Stimulated activated effector memory CD8-positive, alpha-beta T cell treated with anti-CD3 and anti-CD28 coated beads, Interleukin-12 subunit alpha, Interleukin-12 subunit beta, amount 100 ng/mL, for 72 hours (primary cell): ENCODE measurements at regions not wholly inside any gene's neighbourhood (a gene's known extent, or its start where the extent isn't known, plus 50 kb on each side); places are given as distances from the start of the nearest gene placed in this dataset.
A peak's percentile ranks its signal among the peaks of the same experiment; 100 is the strongest.

Experiments
- ATAC-seq: fragments of 150-1000 bp; cut with Tn5 transposase; 2 replicates; pipeline ENCODE4 v1.10.0; 2021
- DNase-seq, 2 donors: peaks; one replicate each; pipeline ENCODE4 v3.0.0; 2021 to 2022; ENCODE audit warnings: low spot score in 2 of 2
- H3K27ac Mint-ChIP-seq: one replicate; pipeline ENCODE4 v1.8.0; 2022; ENCODE audit warnings: mild to moderate bottlenecking, mixed read lengths
- H3K36me3 Mint-ChIP-seq: one replicate; pipeline ENCODE4 v1.8.0; 2022; ENCODE audit warnings: mild to moderate bottlenecking, mixed read lengths
- H3K4me1 Mint-ChIP-seq: one replicate; pipeline ENCODE4 v1.8.0; 2022; ENCODE audit warnings: mixed read lengths
- H3K4me3 Mint-ChIP-seq: one replicate; pipeline ENCODE4 v1.8.0; 2022; ENCODE audit warnings: mild to moderate bottlenecking, mixed read lengths
- H3K9me3 Mint-ChIP-seq: one replicate; pipeline ENCODE4 v1.8.0; 2022; ENCODE audit warnings: mixed read lengths

DNA sequence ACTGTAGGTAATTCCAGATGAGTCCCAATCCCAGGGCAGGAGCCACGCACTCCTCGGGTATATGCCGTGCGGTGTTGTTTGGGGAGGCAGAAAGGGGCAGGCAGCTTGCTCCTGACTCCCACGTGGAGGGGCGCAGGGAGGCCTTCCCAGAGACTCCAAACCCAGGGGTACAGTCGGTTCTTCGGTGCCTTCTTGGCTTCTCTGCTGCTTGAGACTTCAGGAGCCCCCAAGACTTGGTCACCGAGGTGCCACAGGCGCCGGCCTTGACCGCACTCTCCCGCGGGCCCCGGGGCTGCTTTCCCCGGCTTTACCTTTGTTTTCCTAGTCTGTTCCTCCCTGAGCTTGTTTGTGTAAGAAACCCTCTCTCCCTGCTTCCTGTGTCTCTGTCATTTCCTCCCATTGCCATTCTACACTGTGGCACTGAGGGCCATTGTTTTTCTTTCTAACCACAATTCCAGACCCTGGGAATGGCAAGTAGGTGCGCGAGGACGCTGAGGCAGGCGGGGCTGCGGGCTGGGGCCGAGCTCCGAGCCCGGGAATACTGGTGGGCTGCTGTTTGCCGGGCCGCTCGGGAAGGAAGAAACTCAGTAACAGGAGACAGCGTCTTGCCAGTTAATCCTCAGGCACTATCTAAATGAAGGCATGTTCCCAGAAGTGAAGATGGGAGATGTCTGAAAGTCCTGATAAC lies 215.6 kb upstream of the HEY2 start:
- H3K27ac Mint-ChIP-seq, result no peak overlapping the region

DNA sequence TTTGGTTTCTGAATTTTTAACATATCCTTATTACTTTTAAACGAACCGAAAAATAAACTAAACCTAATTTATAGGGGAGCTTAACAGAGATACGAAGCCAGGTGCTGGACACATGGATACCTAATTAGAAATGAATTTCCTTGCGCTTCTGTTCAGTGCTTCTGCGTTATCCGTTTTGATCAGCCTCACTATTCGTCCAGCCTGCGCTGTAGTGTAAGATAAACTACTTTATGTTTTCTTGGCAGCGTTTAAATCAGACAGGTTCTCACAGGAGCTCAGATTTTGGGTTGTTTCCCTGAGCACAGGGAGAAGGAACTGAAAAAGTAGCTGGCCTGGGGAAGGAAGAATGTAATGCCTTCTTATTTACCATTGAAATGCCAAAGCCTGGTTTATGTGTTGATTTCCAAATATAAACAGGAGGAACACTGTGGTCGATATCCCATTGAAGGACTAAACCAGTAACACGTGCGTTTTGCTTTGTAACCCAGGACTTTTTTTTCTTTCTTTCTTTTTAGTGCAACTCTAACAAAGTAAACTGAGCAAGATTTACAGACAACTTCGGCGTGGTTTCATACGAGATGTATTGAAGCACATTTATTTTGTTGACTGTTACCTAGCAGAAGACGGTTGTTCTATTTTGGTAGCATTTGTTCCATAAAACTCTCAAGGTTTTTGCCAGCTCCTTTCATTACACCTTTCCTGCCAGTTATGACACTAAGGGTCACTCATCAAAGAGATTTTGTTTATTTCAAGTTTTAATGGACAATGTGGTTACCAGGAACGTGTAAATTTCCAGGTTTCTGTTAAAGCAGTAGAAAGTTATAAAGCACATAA lies 214.8 kb upstream of the HEY2 start:
- H3K27ac Mint-ChIP-seq, result no peak overlapping the region
- DNase-seq, result no peak
- H3K4me3 Mint-ChIP-seq, result no peak overlapping the region
- no peaks in the 10 kb centered on the region for H3K9me3 Mint-ChIP-seq
- no peak for ATAC-seq
- H3K4me1 Mint-ChIP-seq, result no peaks in the 10 kb centered on the region
- no peaks in the 10 kb centered on the region for H3K36me3 Mint-ChIP-seq

More for the DNA sequence above, 215.6 kb upstream of the HEY2 start:
- Mint-ChIP-seq H3K36me3 (no peaks in the 10 kb centered on the region), H3K9me3 (no peaks in the 10 kb centered on the region), H3K4me1 (no peaks in the 10 kb centered on the region), H3K4me3 (no peak overlapping the region)
- no peak for DNase-seq
- ATAC-seq, result no peak

DNA sequence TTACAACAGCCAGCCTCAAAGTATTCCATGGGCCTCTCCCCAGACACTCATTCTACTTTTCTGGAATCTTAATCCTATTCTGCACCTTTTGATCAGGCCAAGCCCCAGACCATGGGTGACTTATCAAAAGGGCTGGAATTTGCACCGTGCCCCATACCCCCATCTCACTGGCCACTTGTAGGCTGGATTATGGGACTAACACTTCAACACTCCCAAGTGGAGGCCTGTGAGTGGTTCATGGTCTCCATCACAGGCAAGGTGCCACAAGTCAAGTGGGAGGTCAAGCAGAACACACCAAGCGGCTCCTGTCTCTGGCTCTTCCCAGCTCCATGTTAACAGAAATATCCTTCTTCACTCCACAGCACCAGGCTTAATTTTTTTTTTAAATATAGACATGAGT lies 212.3 kb upstream of the HEY2 start:
- Mint-ChIP-seq H3K9me3 (no peaks in the 10 kb centered on the region), H3K27ac (no peak overlapping the region), H3K4me3 (no peak overlapping the region), H3K4me1 (no peaks in the 10 kb centered on the region), H3K36me3 (no peaks in the 10 kb centered on the region)
- DNase-seq (no peak), ATAC-seq (no peak)

DNA sequence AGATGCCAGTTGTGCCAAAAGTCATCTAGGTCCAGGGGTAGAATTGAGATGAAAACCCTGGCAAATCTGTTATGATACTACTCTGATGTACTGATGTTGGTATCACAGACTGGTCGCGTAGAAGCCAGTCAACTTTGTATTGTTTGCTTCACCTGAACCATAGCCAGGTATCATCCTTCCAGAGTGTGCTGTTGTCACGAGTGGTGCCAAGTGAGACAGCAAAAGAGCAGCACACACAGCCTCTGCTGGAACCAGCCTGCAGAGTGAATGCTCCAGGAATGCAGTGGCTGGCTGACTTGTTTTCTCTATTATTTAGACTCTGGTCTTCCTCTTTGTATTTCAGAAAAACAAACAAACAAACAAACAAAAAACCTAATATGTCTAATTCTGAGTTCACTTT lies 209.5 kb upstream of the HEY2 start:
- Mint-ChIP-seq H3K27ac (no peak overlapping the region), H3K4me1 (no peaks in the 10 kb centered on the region), H3K4me3 (no peak overlapping the region), H3K9me3 (no peaks in the 10 kb centered on the region), H3K36me3 (no peaks in the 10 kb centered on the region)
- ATAC-seq, result no peak
- DNase-seq, result no peak

DNA sequence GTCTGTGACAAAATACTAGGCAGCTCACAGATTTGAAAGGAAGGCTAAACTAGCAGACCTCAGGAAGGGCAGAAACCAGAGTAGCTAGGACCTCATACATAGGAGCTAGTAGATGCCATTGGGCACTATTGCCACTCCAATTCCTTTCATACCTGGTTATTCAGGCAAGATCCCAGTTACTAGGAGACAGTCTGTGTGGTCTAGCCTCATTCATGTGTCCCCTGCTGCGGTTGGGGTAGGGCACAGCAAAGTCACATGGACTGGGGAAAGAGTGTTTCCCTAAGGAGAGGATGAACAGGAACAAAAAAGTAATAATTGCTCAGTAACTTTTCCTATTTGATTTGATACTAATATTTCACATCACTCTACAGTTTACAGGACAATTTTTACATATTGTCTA lies 204.6 kb upstream of the HEY2 start:
- Mint-ChIP-seq H3K9me3 (no peaks in the 10 kb centered on the region), H3K4me1 (no peaks in the 10 kb centered on the region), H3K36me3 (no peaks in the 10 kb centered on the region), H3K4me3 (no peak overlapping the region), H3K27ac (no peak overlapping the region)
- no peak for ATAC-seq
- no peak for DNase-seq

DNA sequence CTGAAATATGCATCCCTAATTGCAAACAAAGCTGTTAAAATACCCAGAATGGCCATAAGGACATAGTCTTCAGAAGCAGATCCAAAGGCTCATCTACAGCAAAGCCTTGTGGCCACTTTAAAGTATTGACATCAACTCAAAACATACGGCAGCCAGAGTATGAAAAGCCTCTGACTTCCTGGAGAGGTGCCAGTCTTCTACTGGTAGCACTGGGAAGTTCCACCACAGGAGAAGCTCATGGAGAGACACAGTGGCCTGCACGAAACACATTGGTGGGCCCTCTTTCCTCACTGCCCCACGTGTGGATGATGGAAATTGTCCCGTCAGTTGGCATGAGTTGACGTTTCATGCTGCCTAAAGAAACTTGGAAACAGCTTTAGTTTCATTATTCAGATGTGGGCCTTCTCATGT lies 202.6 kb upstream of the HEY2 start:
- no peak for DNase-seq
- H3K4me3 Mint-ChIP-seq, result no peak overlapping the region
- no peak overlapping the region for H3K27ac Mint-ChIP-seq
- no peaks in the 10 kb centered on the region for H3K9me3 Mint-ChIP-seq
- H3K36me3 Mint-ChIP-seq, result no peaks in the 10 kb centered on the region
- ATAC-seq, result no peak
- no peaks in the 10 kb centered on the region for H3K4me1 Mint-ChIP-seq

DNA sequence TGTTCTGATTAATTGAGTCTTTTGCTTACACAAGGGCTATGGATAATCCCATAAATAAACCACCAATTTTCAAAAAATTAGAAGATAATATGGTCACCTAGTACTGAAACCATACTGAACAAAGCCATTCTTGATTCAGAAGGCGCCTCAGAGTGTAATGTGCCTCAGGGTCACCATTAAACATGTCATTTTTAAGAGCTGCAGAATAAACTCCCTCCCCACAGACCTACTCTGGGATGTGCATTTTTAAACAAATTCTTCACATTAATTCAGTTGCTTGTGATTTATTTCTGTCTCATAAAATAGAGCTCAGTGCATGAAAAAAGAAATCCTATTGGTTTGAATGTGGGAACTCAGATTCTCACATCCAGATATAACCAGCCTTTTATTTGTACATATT lies 202.1 kb upstream of the HEY2 start:
- Mint-ChIP-seq H3K4me3 (no peak overlapping the region), H3K36me3 (no peaks in the 10 kb centered on the region)

DNA sequence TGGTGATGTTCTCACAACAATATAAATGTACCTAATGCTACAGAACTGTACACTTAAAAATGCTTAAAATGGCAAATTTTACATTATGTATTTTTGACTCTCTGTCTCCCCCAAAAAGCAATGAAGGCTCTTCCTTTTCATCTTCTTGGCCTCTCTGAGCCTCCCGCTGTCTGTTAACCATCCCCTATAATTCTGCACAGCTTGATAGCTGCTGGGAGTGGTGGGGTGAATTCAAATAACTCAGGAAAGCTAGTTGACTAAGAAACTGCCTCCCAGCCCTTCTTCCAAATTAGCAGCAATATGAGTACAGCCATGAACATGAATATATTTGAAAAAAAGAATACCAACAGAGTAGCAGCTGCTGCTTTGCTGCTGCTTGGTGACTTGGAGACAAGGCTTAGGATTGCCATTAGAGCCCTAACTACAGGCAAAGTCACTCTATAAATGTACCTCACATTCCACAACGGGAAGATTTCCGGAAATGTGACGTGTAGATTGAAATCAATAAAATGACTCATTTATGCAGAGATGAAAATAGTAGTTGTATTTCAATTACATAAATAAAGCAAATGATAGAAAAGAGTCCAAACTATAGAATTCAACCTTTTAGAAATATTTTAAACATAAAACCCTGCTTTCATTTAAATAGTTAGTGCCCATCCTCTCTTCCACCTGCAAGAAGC lies 200.1 kb upstream of the HEY2 start:
- H3K36me3 Mint-ChIP-seq, result no peaks in the 10 kb centered on the region
- H3K9me3 Mint-ChIP-seq, result no peaks in the 10 kb centered on the region
- DNase-seq, result no peak
- no peak overlapping the region for H3K4me3 Mint-ChIP-seq
- no peak for ATAC-seq
- H3K4me1 Mint-ChIP-seq, result no peaks in the 10 kb centered on the region
- no peak overlapping the region for H3K27ac Mint-ChIP-seq

More for the DNA sequence above, 202.1 kb upstream of the HEY2 start:
- no peaks in the 10 kb centered on the region for H3K4me1 Mint-ChIP-seq
- no peak overlapping the region for H3K27ac Mint-ChIP-seq
- DNase-seq, result no peak
- H3K9me3 Mint-ChIP-seq, result no peaks in the 10 kb centered on the region
- no peak for ATAC-seq

DNA sequence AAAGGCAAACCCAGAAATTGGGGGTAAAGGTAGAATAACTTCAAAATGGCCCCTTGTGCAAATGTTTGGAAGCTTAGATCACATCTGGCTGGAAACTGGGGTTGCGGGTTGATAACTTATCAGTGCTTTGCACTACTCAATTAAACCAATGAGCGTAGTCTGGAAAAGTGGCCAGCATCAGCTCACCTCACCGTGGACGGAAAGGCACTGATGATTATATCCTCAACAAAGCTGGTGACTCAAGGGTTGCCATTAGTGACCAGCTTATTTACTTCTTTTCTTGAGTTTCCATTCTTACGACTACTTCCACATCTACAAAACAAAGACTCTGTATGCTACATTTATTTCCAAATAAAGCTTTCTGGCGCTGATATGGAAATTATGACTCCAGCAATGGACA lies 198.5 kb upstream of the HEY2 start:
- DNase-seq (no peak), ATAC-seq (no peak)
- Mint-ChIP-seq H3K36me3 (no peaks in the 10 kb centered on the region), H3K4me3 (no peak overlapping the region), H3K4me1 (no peaks in the 10 kb centered on the region), H3K27ac (no peak overlapping the region), H3K9me3 (no peaks in the 10 kb centered on the region)

DNA sequence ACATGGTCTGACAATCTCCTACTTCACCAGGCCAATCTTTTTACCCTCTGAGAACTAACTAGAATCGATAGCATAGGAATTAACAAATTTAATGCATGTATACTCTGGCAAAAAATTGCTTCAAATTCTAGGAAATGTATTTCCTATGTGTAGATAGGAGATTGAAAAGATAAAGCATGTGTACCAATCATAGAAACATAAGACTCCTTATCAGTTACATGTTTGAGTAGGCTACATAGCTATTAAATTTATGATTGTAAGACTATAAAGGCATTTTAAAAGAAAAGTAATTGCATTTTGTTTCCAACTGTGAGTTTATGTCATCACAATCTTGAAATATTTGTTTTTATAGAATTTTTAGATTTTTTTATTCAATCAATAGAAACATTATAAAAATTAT lies 196.6 kb upstream of the HEY2 start:
- Mint-ChIP-seq H3K4me3 (no peak overlapping the region), H3K4me1 (no peaks in the 10 kb centered on the region), H3K36me3 (no peaks in the 10 kb centered on the region), H3K27ac (no peak overlapping the region), H3K9me3 (no peaks in the 10 kb centered on the region)
- DNase-seq (no peak), ATAC-seq (no peak)

DNA sequence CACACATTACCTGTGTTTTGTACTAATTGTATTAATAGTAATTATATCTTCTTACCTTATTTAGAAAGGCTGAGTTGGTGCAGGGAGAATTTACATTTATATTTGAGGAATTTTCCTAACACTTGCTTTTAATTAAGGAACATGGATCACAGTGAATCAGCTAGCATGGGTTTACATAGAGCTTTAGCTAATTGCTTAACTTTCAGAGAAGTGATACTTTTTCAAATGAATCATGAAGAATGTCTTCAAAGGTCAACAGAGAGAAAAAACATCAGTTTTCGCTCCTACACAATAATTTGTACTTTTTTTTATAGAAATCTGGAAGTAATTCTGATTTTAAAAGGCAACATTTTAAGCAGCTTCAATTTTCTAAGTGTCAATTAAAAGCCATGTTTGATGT lies 195.0 kb upstream of the HEY2 start:
- H3K4me3 Mint-ChIP-seq, result no peak overlapping the region
- no peaks in the 10 kb centered on the region for H3K36me3 Mint-ChIP-seq
- H3K4me1 Mint-ChIP-seq, result no peaks in the 10 kb centered on the region
- H3K9me3 Mint-ChIP-seq, result no peaks in the 10 kb centered on the region
- ATAC-seq (no peak), DNase-seq (no peak)
- H3K27ac Mint-ChIP-seq, result no peak overlapping the region

DNA sequence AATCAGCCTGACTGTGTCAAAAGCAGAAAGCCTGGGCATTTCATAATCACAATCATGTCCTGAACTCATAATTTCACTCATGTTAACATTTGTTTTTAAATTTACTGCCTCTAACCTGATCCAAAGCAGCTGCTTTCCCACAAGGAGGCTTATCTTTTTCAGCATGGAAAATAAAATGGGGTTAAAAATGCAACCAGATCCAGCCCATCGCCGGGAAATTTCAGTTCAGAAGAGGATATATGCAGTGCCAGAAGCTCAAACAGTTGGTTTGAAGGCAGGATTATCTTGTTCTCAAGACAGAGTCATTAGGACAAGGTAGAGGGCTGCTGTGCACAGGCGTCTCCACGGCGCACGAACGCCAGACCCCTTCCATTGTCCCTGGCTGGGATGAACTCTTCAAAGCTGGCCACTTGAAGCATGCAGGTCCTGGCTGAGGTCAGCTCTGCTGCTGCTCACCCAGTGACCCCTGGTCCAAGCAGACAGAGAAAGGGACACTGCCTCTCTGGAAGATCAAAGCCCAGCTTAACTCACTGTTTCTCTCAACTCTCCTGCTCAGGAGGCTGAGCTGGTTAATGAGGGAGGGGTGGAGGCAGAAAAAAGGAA lies 191.1 kb upstream of the HEY2 start:
- Mint-ChIP-seq H3K4me1 (no peaks in the 10 kb centered on the region), H3K4me3 (no peak overlapping the region), H3K9me3 (no peaks in the 10 kb centered on the region), H3K27ac (no peak overlapping the region), H3K36me3 (no peaks in the 10 kb centered on the region)
- peak; percentile 28 for ATAC-seq
- no peak for DNase-seq

DNA sequence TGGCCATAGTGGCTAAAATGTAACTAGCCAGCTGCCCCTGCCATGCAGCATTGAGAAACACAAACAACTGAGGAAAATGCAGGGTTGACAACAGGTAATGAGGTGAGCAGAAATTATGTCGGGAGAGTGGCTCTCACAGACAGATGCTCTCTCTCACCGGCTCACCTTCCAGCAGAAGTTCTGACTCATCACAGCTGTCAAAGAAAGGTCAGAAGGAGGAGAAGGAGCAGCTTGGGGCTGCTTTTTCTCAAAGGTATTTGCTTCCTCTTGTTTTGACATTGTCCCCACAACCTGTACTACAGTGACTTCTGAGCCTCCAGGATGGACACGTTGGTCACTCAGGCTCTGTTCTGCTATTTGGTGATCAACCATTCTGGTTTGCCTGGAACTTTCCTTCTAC lies 190.5 kb upstream of the HEY2 start:
- Mint-ChIP-seq H3K27ac (no peak overlapping the region), H3K9me3 (no peaks in the 10 kb centered on the region), H3K36me3 (no peaks in the 10 kb centered on the region), H3K4me3 (no peak overlapping the region), H3K4me1 (no peaks in the 10 kb centered on the region)
- ATAC-seq, result peak; percentile 39
- no peak for DNase-seq

DNA sequence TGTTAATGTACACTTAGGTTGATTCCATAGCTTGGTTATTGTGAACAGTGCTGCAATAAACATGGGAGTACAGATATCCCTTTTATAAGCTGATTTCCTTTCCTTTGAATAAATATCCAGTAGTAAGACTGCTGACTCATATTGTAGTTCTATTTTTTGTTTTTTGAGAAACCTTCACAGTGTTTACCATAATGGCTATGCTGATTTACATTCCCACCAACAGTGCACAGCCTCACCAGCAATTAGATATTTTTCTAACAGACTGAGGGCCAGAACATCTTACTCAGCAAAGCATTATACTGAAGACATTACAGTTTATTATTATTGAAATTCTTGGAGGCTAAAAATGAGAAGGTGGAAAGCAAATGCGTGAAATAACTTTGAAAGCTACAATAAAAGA lies 187.3 kb upstream of the HEY2 start:
- no peaks in the 10 kb centered on the region for H3K9me3 Mint-ChIP-seq
- DNase-seq (no peak), ATAC-seq (no peak)
- no peak overlapping the region for H3K4me3 Mint-ChIP-seq
- no peak overlapping the region for H3K27ac Mint-ChIP-seq
- H3K4me1 Mint-ChIP-seq, result no peaks in the 10 kb centered on the region
- no peaks in the 10 kb centered on the region for H3K36me3 Mint-ChIP-seq

DNA sequence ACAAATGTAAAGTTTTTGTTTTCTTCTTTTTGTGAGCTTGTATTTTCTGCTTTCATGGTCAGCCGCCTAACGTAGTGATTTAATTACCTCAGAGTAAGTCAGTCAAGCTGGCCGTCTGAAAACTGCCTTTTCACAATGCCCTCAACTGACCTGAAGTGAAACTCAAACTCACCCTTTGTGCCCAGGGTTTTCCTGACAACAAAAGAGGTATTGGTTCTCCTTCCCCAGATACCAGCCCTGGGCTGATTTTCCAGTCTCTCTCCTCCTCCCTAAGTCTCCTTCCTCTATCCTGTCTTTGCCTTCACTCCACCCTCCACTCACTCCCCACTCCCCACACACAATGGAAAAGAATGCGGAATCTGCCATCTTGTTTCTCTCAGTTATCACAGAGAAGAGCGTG lies 184.5 kb upstream of the HEY2 start:
- Mint-ChIP-seq H3K4me3 (no peak overlapping the region), H3K4me1 (no peaks in the 10 kb centered on the region), H3K9me3 (no peaks in the 10 kb centered on the region), H3K27ac (no peak overlapping the region), H3K36me3 (no peaks in the 10 kb centered on the region)
- ATAC-seq (no peak), DNase-seq (no peak)
